A673 (cell line): ENCODE measurements at regions not wholly inside any gene's neighbourhood (a gene's known extent, or its start where the extent isn't known, plus 50 kb on each side); places are given as distances from the start of the nearest gene placed in this dataset.

Experiments used
- EZH2 ChIP-seq: fragments of 200-600 bp; sonication (generic); IDR thresholded peaks from 2 replicates; pipeline ENCODE4 v1.6.1; 2017; ENCODE audit warnings: borderline replicate concordance, low read depth, mild to moderate bottlenecking, mixed read lengths, antibody characterized with exemption, low read length; ENCODE audit not compliant: poor library complexity, severe bottlenecking
- TF ChIP-seq, protein P1 (sequence below): fragments of 300-800, 200-600 bp; sonication (generic); conservative IDR thresholded peaks from 2 replicates; pipeline ENCODE4 v1.5.1; 2017; ENCODE audit warnings: low read depth, mild to moderate bottlenecking, antibody characterized with exemption, low read length, moderate library complexity, mixed read lengths

DNA sequence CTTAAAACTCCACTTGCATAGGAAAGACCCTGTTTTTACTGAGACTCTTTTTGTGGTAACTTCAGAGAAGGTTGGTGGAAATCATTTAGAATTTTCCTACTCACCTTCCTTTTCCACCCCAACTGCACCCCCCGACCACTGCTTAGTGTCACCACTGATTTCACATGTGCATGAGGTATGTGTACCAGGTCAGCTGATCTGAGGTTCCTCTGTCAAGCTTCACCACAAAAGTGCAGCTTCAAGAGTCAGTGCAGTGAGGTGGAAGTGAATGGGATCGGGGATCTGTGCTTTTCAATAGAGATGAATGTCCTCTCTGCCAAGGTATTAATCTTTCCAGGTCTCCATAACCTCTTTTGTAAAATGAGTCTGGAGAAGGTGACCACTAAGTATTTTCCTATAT, 260.5 kb upstream of the WWC1 start:
- TF ChIP-seq, protein P1, sequence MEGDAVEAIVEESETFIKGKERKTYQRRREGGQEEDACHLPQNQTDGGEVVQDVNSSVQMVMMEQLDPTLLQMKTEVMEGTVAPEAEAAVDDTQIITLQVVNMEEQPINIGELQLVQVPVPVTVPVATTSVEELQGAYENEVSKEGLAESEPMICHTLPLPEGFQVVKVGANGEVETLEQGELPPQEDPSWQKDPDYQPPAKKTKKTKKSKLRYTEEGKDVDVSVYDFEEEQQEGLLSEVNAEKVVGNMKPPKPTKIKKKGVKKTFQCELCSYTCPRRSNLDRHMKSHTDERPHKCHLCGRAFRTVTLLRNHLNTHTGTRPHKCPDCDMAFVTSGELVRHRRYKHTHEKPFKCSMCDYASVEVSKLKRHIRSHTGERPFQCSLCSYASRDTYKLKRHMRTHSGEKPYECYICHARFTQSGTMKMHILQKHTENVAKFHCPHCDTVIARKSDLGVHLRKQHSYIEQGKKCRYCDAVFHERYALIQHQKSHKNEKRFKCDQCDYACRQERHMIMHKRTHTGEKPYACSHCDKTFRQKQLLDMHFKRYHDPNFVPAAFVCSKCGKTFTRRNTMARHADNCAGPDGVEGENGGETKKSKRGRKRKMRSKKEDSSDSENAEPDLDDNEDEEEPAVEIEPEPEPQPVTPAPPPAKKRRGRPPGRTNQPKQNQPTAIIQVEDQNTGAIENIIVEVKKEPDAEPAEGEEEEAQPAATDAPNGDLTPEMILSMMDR, result no peak
- TF ChIP-seq EZH2, result no peak
